HCT116 (cell line): ENCODE measurements at regions not wholly inside any gene's neighbourhood (a gene's known extent, or its start where the extent isn't known, plus 50 kb on each side); places are given as distances from the start of the nearest gene placed in this dataset.

ENCODE experiments used
- ATAC-seq: fragments of 200-7000 bp; cut with Tn5 transposase; 2 replicates; pipeline ENCODE4 v1.9.1; 2020; ENCODE audit warnings: mild to moderate bottlenecking, moderate library complexity
- BruUV-seq: library from RNA; stranded (reverse); fragments of 400-500 nt; replicated peaks from 2 replicates; lab custom pipeline; 2021; lab: Mats Ljungman, UMichigan
- CTCF ChIA-PET: fragments of 300-600 bp; sonication (Branson Sonifier 250); formaldehyde crosslinking; loops from one replicate; lab custom pipeline; 2021; ENCODE audit warnings: antibody characterized with exemption; lab: Charles Lee
- POLR2A ChIA-PET: fragments of 300-600, 350-600 bp; sonication (Branson Sonifier 250); formaldehyde crosslinking; loops from one replicate; lab custom pipeline; 2021; ENCODE audit warnings: antibody characterized with exemption; lab: Charles Lee
- RAD21 ChIA-PET, 2 experiments: fragments of 300-600 bp; sonication (Branson Sonifier 250); formaldehyde crosslinking; loops; one replicate each; lab custom pipeline; 2023; ENCODE audit warnings: low total read pairs in 2 of 2; ENCODE audit not compliant: uncharacterized antibody in 2 of 2, unreplicated experiment in 2 of 2, low non-redundant PET in 1 of 2; lab: Charles Lee
- DNase-seq: peaks from one replicate; pipeline ENCODE4 v3.0.0-alpha.2; 2010; ENCODE audit warnings: low read depth, low spot score
- H2AFZ ChIP-seq: fragments of 200-600 bp; shearing (Covaris generic), sonication (generic); 2 replicates; pipeline ENCODE4 v1.6.1; 2017; ENCODE audit warnings: low read depth, mixed run types, mixed read lengths, antibody characterized with exemption, low read length; ENCODE audit not compliant: poor library complexity, severe bottlenecking
- H3K27ac ChIP-seq: 2 replicates; pipeline ENCODE4 v1.5.1; 2012; ENCODE audit warnings: low read depth, low read length
- H3K27me3 ChIP-seq: fragments of 200-600 bp; sonication (generic); 2 replicates; pipeline ENCODE4 v1.6.1; 2016; ENCODE audit warnings: mixed run types, low read length, mixed read lengths; ENCODE audit not compliant: insufficient read depth
- H3K36me3 ChIP-seq, 2 experiments: fragments of 200-500 bp in 1 of 2; fragments of 200-600 bp in 1 of 2; sonication (Bioruptor generic) in 1 of 2; sonication (generic) in 1 of 2; 2 replicates each; pipeline versions ENCODE4 v1.5.1 to v1.6.1; 2014 to 2016; ENCODE audit warnings: low read length in 2 of 2, inconsistent platforms in 1 of 2, mixed read lengths in 1 of 2, mixed run types in 1 of 2; ENCODE audit not compliant: insufficient read depth in 2 of 2, control insufficient read depth in 1 of 2
- H3K4me1 ChIP-seq, 2 experiments: fragments of 200-600 bp in 1 of 2; sonication (generic) in 1 of 2; 2 replicates each; pipeline versions ENCODE4 v1.5.1 to v1.6.1; 2012 to 2017; ENCODE audit warnings: low read length in 2 of 2, inconsistent platforms in 1 of 2, mild to moderate bottlenecking in 1 of 2, mixed read lengths in 1 of 2, mixed run types in 1 of 2, moderate library complexity in 1 of 2; ENCODE audit not compliant: insufficient read depth in 2 of 2, control insufficient read depth in 1 of 2
- H3K4me2 ChIP-seq: fragments of 200-600 bp; sonication (generic); 2 replicates; pipeline ENCODE4 v1.6.1; 2017; ENCODE audit warnings: mixed run types, low read length, mixed read lengths
- H3K4me3 ChIP-seq, 2 experiments: fragments of 200-600 bp in 1 of 2; sonication (generic) in 1 of 2; replicated peaks in 1 of 2; 2 replicates each; pipeline ENCODE4 v1.5.1; 2011 to 2016; ENCODE audit warnings: low read length in 2 of 2, control low read depth in 1 of 2, low read depth in 1 of 2, mild to moderate bottlenecking in 1 of 2, mixed read lengths in 1 of 2, mixed run types in 1 of 2
- H3K79me2 ChIP-seq: fragments of 200-600 bp; sonication (generic); 2 replicates; pipeline ENCODE4 v1.6.1; 2017; ENCODE audit warnings: mild to moderate bottlenecking, mixed run types, low read length, moderate library complexity, mixed read lengths; ENCODE audit not compliant: insufficient read depth
- H3K9ac ChIP-seq: fragments of 200-600 bp; sonication (generic); 2 replicates; pipeline ENCODE4 v1.6.1; 2016; ENCODE audit warnings: low read length, mixed read lengths
- H3K9me2 ChIP-seq: fragments of 200-600 bp; sonication (generic), shearing (Covaris generic); 2 replicates; pipeline ENCODE4 v1.6.1; 2017; ENCODE audit warnings: mixed run types, mild to moderate bottlenecking, moderate library complexity; ENCODE audit not compliant: insufficient read depth
- H3K9me3 ChIP-seq, 2 experiments: fragments of 200-500 bp in 1 of 2; fragments of 200-600 bp in 1 of 2; sonication (Bioruptor generic) in 1 of 2; sonication (generic) in 1 of 2; 2 replicates each; pipeline ENCODE4 v1.6.1; 2014 to 2017; ENCODE audit warnings: low read length in 2 of 2, mixed read lengths in 2 of 2, inconsistent platforms in 1 of 2, low read depth in 1 of 2, mild to moderate bottlenecking in 1 of 2, mixed run types in 1 of 2, moderate library complexity in 1 of 2; ENCODE audit not compliant: control insufficient read depth in 1 of 2, insufficient read depth in 1 of 2
- H4K20me1 ChIP-seq: fragments of 200-600 bp; sonication (generic), shearing (Covaris generic); 2 replicates; pipeline ENCODE4 v1.6.1; 2017; ENCODE audit warnings: mixed run types, mild to moderate bottlenecking, moderate library complexity; ENCODE audit not compliant: insufficient read depth
- CBX3 ChIP-seq: IDR thresholded peaks from 2 replicates; pipeline ENCODE4 v1.6.1; 2012; ENCODE audit warnings: low read depth
- CEBPB ChIP-seq: IDR thresholded peaks from 2 replicates; pipeline ENCODE4 v1.6.1; 2012; ENCODE audit warnings: low read depth
- ELF1 ChIP-seq: IDR thresholded peaks from 2 replicates; pipeline ENCODE4 v1.6.1; 2012; ENCODE audit warnings: low read depth, borderline replicate concordance
- EZH2 ChIP-seq: fragments of 200-600 bp; sonication (generic); IDR thresholded peaks from 2 replicates; pipeline ENCODE4 v1.6.1; 2017; ENCODE audit warnings: antibody characterized with exemption, mixed run types
- FOSL1 ChIP-seq: IDR thresholded peaks from 2 replicates; pipeline ENCODE4 v1.6.1; 2012; ENCODE audit warnings: low read depth
- POLR2AphosphoS5 ChIP-seq: IDR thresholded peaks from 2 replicates; pipeline ENCODE4 v1.6.1; 2011; ENCODE audit warnings: mild to moderate bottlenecking, low read depth, low read length, moderate library complexity
- SIN3A ChIP-seq: IDR thresholded peaks from 2 replicates; pipeline ENCODE4 v1.6.1; 2012; ENCODE audit warnings: low read depth
- SP1 ChIP-seq: IDR thresholded peaks from 2 replicates; pipeline ENCODE4 v1.6.1; 2012; ENCODE audit warnings: low read depth
- ZBTB33 ChIP-seq: IDR thresholded peaks from 2 replicates; pipeline ENCODE4 v1.6.1; 2011; ENCODE audit warnings: mild to moderate bottlenecking, low read length, moderate library complexity; ENCODE audit not compliant: insufficient replicate concordance; ENCODE audit errors: extremely low read depth
- intact Hi-C: fragments of 100-400 bp; cut with micrococcal nuclease; formaldehyde crosslinking; loops from 2 replicates; pipeline ENCODE4 v1.10.0; 2022
- TF ChIP-seq, protein P1 (sequence below): IDR thresholded peaks from 2 replicates; pipeline ENCODE4 v1.6.1; 2012
- TF ChIP-seq, protein P2 (sequence below): IDR thresholded peaks from 2 replicates; pipeline ENCODE4 v1.6.1; 2012

DNA sequence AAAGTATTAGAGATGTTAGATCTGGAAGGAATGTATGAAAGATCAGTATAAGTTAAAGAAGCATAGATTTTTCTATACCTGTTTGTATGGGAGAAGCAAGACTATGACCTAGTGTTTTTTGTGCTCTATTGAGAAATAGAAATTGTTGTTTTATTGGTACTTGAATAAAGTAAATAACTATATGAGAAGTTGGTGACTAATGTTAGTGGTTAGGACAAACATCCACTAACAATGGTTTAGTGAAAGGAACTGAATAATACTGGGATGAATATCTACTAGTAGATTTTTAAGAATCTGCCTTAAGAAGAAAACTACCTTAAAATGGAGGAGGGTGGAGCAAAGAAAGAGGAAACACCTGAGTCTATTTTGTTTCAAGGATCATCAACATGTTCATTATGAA, 521.1 kb upstream of the POT1 start:
- intact Hi-C loops: no loop called here
- H3K36me3 ChIP-seq: no peaks in the 10 kb centered on the region
- TF ChIP-seq, protein P1, sequence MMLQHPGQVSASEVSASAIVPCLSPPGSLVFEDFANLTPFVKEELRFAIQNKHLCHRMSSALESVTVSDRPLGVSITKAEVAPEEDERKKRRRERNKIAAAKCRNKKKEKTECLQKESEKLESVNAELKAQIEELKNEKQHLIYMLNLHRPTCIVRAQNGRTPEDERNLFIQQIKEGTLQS: no peak
- TF ChIP-seq SP1: no peak
- TF ChIP-seq EZH2: no peak
- TF ChIP-seq, all 23 proteins: peak for 0
- BruUV-seq: no TSS peak
- no peak overlapping the region for H2AFZ ChIP-seq
- H3K4me3 ChIP-seq: no peak overlapping the region
- ChIA-PET CTCF (no interaction called here), RAD21 (no interaction called here), POLR2A (no interaction called here)
- H3K27me3 ChIP-seq: no peaks in the 10 kb centered on the region
- no peaks in the 10 kb centered on the region for H3K9me3 ChIP-seq
- no peak overlapping the region for H3K4me2 ChIP-seq
- H3K9me2 ChIP-seq: peaks cover 2% of the 10 kb centered on the region; the same call in 1 of the 2 replicates
- ATAC-seq (no peak), DNase-seq (no peak)
- no peak overlapping the region for H3K27ac ChIP-seq
- H3K79me2 ChIP-seq: no peaks in the 10 kb centered on the region
- H3K4me1 ChIP-seq: no peaks in the 10 kb centered on the region
- H4K20me1 ChIP-seq: no peaks in the 10 kb centered on the region
- H3K9ac ChIP-seq: no peak overlapping the region

GRCh38 chr7:125445836-125446235, 516.2 kb upstream of the POT1 start:
- Histone ChIP-seq H3K4me1 (no peaks in the 10 kb centered on the region), H3K9ac (no peak overlapping the region), H3K27ac (no peak overlapping the region), H4K20me1 (no peaks in the 10 kb centered on the region), H3K9me3 (no peaks in the 10 kb centered on the region), H3K4me2 (no peak overlapping the region), H3K27me3 (no peaks in the 10 kb centered on the region), H3K9me2 (no peaks in the 10 kb centered on the region), H2AFZ (no peak overlapping the region), H3K36me3 (no peaks in the 10 kb centered on the region), H3K79me2 (no peaks in the 10 kb centered on the region), H3K4me3 (no peak overlapping the region)
- ChIA-PET RAD21 (no interaction called here), CTCF (no interaction called here), POLR2A (no interaction called here)
- TF ChIP-seq CEBPB (no peak), FOSL1 (no peak), ELF1 (no peak), SIN3A (no peak), POLR2AphosphoS5 (no peak), ZBTB33 (no peak), CBX3 (no peak)
- TF ChIP-seq, protein P2, sequence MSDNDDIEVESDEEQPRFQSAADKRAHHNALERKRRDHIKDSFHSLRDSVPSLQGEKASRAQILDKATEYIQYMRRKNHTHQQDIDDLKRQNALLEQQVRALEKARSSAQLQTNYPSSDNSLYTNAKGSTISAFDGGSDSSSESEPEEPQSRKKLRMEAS: no peak
- DNase-seq: no peak
- no TSS peak for BruUV-seq
- intact Hi-C loops: no loop called here
- no peak for ATAC-seq
